OCI-LY3 (cell line): ENCODE measurements at regions not wholly inside any gene's neighbourhood (a gene's known extent, or its start where the extent isn't known, plus 50 kb on each side); places are given as distances from the start of the nearest gene placed in this dataset.

Source experiments
- CTCF ChIP-seq: fragments of 200-600, 300-600 bp; sonication (generic); IDR thresholded peaks from 2 replicates; pipeline ENCODE4 v1.5.1; 2014; ENCODE audit warnings: antibody characterized with exemption, low read length, low read depth
- EZH2phosphoT487 ChIP-seq: fragments of 200-600 bp; shearing (Covaris generic); IDR thresholded peaks from 2 replicates; pipeline ENCODE4 v1.6.1; 2018; ENCODE audit warnings: antibody characterized with exemption, mixed run types, low read depth

- TF ChIP-seq CTCF (no peak), EZH2phosphoT487 (no peak)
Measured at GRCh38 chr10:108574233-108574632, 1349.1 kb downstream of the XPNPEP1 start.
